Right lobe of liver (tissue), 4 donors: ENCODE measurements at regions not wholly inside any gene's neighbourhood (a gene's known extent, or its start where the extent isn't known, plus 50 kb on each side); places are given as distances from the start of the nearest gene placed in this dataset.

Experiments
- CTCF ChIP-seq, 4 donors: fragments of 200-600 bp in 3 of 4; fragments of 450-650 bp in 1 of 4; IDR thresholded peaks; one replicate each; pipeline versions ENCODE4 v1.5.1 to v1.8.0; 2016 to 2022; ENCODE audit warnings: antibody characterized with exemption in 4 of 4, mild to moderate bottlenecking in 2 of 4
- POLR2A ChIP-seq: fragments of 450-650 bp; IDR thresholded peaks from one replicate; pipeline ENCODE4 v1.6.1; 2017; ENCODE audit warnings: antibody characterized with exemption, mild to moderate bottlenecking
- donor health status: DM: no; HTN: no; CAD: no.
- donor health status: DM: no; HTN: no; CAD: no.
- donor health status: DM: no; HTN: yes; CAD: no.

GRCh38 chr3:43874731-43875130 is 184.0 kb downstream of the ABHD5 start:
- TF ChIP-seq CTCF (IDR thresholded peaks at IDR 0.05) (no peak), POLR2A (no peak)
